ENCODE measurements at regions not wholly inside any gene's neighbourhood (a gene's known extent, or its start where the extent isn't known, plus 50 kb on each side); places are given as distances from the start of the nearest gene placed in this dataset.

DNA sequence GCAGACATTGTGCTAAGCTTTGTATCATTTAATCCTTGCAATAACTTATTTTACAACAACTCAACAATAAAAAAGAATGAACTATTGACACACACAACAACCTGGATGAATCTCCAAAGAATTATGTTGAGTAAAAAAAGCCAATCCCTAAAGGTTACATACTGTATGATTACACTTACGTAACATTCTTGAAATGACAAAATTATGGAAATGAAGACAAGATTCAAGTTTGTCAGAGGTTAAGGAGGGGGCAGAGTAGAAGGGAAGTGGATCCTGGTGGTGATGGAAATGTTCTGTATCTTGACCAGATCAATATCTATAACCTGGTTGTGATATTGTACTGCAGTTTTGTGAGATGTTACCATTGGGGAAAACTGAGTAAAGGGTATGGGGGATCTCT is 63.2 kb upstream of the LMNTD1 start:
- H3K27me3 ChIP-seq (ENCODE audit: control insufficient read depth in 4 of 4, insufficient read depth in 4 of 4, low read length in 3 of 4) = peaks cover 0 to 4% (median 0%) of the 10 kb centered on the region in 4 donors
- no peak for TF ChIP-seq FOXA2 (IDR thresholded peaks at IDR 0.05)
- no peak for TF ChIP-seq CTCF (IDR thresholded peaks at IDR 0.05; ENCODE audit: low read depth, low read length, missing input control)
- TF ChIP-seq SP1 (IDR thresholded peaks at IDR 0.05) = no peak
- no peak for TF ChIP-seq ATF3 (IDR thresholded peaks at IDR 0.05)
- no peak for TF ChIP-seq ZBTB33 (IDR thresholded peaks at IDR 0.05)
- TF ChIP-seq, protein P1, sequence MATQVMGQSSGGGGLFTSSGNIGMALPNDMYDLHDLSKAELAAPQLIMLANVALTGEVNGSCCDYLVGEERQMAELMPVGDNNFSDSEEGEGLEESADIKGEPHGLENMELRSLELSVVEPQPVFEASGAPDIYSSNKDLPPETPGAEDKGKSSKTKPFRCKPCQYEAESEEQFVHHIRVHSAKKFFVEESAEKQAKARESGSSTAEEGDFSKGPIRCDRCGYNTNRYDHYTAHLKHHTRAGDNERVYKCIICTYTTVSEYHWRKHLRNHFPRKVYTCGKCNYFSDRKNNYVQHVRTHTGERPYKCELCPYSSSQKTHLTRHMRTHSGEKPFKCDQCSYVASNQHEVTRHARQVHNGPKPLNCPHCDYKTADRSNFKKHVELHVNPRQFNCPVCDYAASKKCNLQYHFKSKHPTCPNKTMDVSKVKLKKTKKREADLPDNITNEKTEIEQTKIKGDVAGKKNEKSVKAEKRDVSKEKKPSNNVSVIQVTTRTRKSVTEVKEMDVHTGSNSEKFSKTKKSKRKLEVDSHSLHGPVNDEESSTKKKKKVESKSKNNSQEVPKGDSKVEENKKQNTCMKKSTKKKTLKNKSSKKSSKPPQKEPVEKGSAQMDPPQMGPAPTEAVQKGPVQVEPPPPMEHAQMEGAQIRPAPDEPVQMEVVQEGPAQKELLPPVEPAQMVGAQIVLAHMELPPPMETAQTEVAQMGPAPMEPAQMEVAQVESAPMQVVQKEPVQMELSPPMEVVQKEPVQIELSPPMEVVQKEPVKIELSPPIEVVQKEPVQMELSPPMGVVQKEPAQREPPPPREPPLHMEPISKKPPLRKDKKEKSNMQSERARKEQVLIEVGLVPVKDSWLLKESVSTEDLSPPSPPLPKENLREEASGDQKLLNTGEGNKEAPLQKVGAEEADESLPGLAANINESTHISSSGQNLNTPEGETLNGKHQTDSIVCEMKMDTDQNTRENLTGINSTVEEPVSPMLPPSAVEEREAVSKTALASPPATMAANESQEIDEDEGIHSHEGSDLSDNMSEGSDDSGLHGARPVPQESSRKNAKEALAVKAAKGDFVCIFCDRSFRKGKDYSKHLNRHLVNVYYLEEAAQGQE (IDR thresholded peaks at IDR 0.05) = no peak
- TF ChIP-seq JUND (IDR thresholded peaks at IDR 0.05) = no peak
- TF ChIP-seq TAF1 (conservative IDR thresholded peaks at IDR 0.05) = no peak
- TF ChIP-seq NR2F2 (IDR thresholded peaks at IDR 0.05) = no peak
- TF ChIP-seq MAX (IDR thresholded peaks at IDR 0.05) = no peak
- no peak for TF ChIP-seq RAD21 (IDR thresholded peaks at IDR 0.05)
- TF ChIP-seq HNF4G (IDR thresholded peaks at IDR 0.05) = no peak
- no peak for TF ChIP-seq EGR1 (IDR thresholded peaks at IDR 0.05; ENCODE audit: low read depth in 2 of 2)
- 91% methylated on average over 1 of the region's 1 CpG for WGBS

GRCh38 chr12:25617991-25618390 is 64.9 kb upstream of the LMNTD1 start:
- TF ChIP-seq ATF3 (IDR thresholded peaks at IDR 0.05) = no peak
- no peak for TF ChIP-seq MAX (IDR thresholded peaks at IDR 0.05)
- TF ChIP-seq EGR1 (IDR thresholded peaks at IDR 0.05; ENCODE audit: low read depth in 2 of 2) = no peak
- no peak for TF ChIP-seq JUND (IDR thresholded peaks at IDR 0.05)
- no peak for TF ChIP-seq YY1 (IDR thresholded peaks at IDR 0.05)
- no peak for TF ChIP-seq CTCF (IDR thresholded peaks at IDR 0.05; ENCODE audit: low read depth, low read length, missing input control)
- TF ChIP-seq, protein P1 (IDR thresholded peaks at IDR 0.05) = no peak
- no peak for TF ChIP-seq RXRA (IDR thresholded peaks at IDR 0.05)
- TF ChIP-seq HNF4G (IDR thresholded peaks at IDR 0.05) = no peak
- no peak for TF ChIP-seq FOXA1 (IDR thresholded peaks at IDR 0.05)
- WGBS = 93% methylated on average over 1 of the region's 1 CpG

More for the DNA sequence above, 63.2 kb upstream of the LMNTD1 start:
- no peak for DNase-seq (ENCODE audit: low spot score)
- H3K4me1 ChIP-seq (ENCODE audit: control insufficient read depth in 4 of 4, insufficient read depth in 4 of 4, low read length in 3 of 4) = no peaks in the 10 kb centered on the region
- no peak overlapping the region for H3K9ac ChIP-seq (ENCODE audit: low read depth in 1 of 2, low read length in 2 of 2)
- no peaks in the 10 kb centered on the region for H3K9me3 ChIP-seq (ENCODE audit: control insufficient read depth in 4 of 4, low read length in 3 of 4)
- no peak overlapping the region for H3K4me3 ChIP-seq (ENCODE audit: low read depth in 1 of 3, low read length in 3 of 3)
- no peak overlapping the region for H3K27ac ChIP-seq (ENCODE audit: low read depth in 1 of 2, low read length in 2 of 2)
- no peaks in the 10 kb centered on the region for H3K36me3 ChIP-seq (ENCODE audit: control insufficient read depth in 4 of 4, insufficient read depth in 3 of 4, low read depth in 1 of 4, low read length in 3 of 4)

More at GRCh38 chr12:25617991-25618390, 64.9 kb upstream of the LMNTD1 start:
- Histone ChIP-seq H3K9ac (ENCODE audit: low read depth in 1 of 2, low read length in 2 of 2) (no peak overlapping the region), H3K27ac (ENCODE audit: low read depth in 1 of 2, low read length in 2 of 2) (no peak overlapping the region), H3K27me3 (ENCODE audit: control insufficient read depth in 4 of 4, insufficient read depth in 4 of 4, low read length in 3 of 4) (no peaks in the 10 kb centered on the region), H3K9me3 (ENCODE audit: control insufficient read depth in 4 of 4, low read length in 3 of 4) (no peaks in the 10 kb centered on the region), H3K36me3 (ENCODE audit: control insufficient read depth in 4 of 4, insufficient read depth in 3 of 4, low read depth in 1 of 4, low read length in 3 of 4) (no peaks in the 10 kb centered on the region), H3K4me1 (ENCODE audit: control insufficient read depth in 4 of 4, insufficient read depth in 4 of 4, low read length in 3 of 4) (no peaks in the 10 kb centered on the region), H3K4me3 (ENCODE audit: low read depth in 1 of 3, low read length in 3 of 3) (no peak overlapping the region)
- no peak for DNase-seq (ENCODE audit: low spot score)

Data from liver (tissue), 8 donors.